H1 (cell line): ENCODE measurements at regions not wholly inside any gene's neighbourhood (a gene's known extent, or its start where the extent isn't known, plus 50 kb on each side); places are given as distances from the start of the nearest gene placed in this dataset.

ENCODE experiments used
- CHD2 ChIP-seq: IDR thresholded peaks from 2 replicates; pipeline ENCODE4 v1.6.1; 2012; ENCODE audit warnings: low read length, improper control_type of control experiment
- CTCF ChIP-seq, 3 experiments: IDR thresholded peaks; 1 replicate in 2 of 3; 2 replicates in 1 of 3; pipeline versions ENCODE4 v1.5.1 to v1.6.1; 2011; ENCODE audit warnings: low read length in 3 of 3, mild to moderate bottlenecking in 3 of 3, inconsistent platforms in 2 of 3, low read depth in 1 of 3, moderate library complexity in 1 of 3; ENCODE audit not compliant: insufficient read depth in 1 of 3; ENCODE audit errors: control extremely low read depth in 1 of 3
- EP300 ChIP-seq, 2 experiments: IDR thresholded peaks; 1 replicate in 1 of 2; 2 replicates in 1 of 2; pipeline ENCODE4 v1.6.1; 2011 to 2012; ENCODE audit warnings: low read depth in 2 of 2, low read length in 2 of 2, mild to moderate bottlenecking in 2 of 2, borderline replicate concordance in 1 of 2, inconsistent platforms in 1 of 2, moderate library complexity in 1 of 2
- EZH2 ChIP-seq: fragments of 200-600 bp; sonication (generic); IDR thresholded peaks from 2 replicates; pipeline ENCODE4 v1.7.1; 2012; ENCODE audit warnings: low read depth, mild to moderate bottlenecking, moderate library complexity, low read length, inconsistent platforms; ENCODE audit not compliant: severe bottlenecking
- GTF2F1 ChIP-seq: IDR thresholded peaks from 2 replicates; pipeline ENCODE4 v1.6.1; 2012; ENCODE audit warnings: low read depth, low read length, improper control_type of control experiment, borderline replicate concordance
- JUND ChIP-seq: IDR thresholded peaks from 2 replicates; pipeline ENCODE4 v1.6.1; 2011; ENCODE audit warnings: mild to moderate bottlenecking, improper control_type of control experiment, low read length
- MAX ChIP-seq: IDR thresholded peaks from 2 replicates; pipeline ENCODE4 v1.6.1; 2012; ENCODE audit warnings: inconsistent platforms
- NRF1 ChIP-seq: IDR thresholded peaks from 2 replicates; pipeline ENCODE4 v1.6.1; 2011; ENCODE audit warnings: mild to moderate bottlenecking, low read depth, low read length, improper control_type of control experiment
- PHF8 ChIP-seq: fragments of 200-600 bp; sonication (generic); conservative IDR thresholded peaks from 2 replicates; pipeline ENCODE4 v1.7.1; 2012; ENCODE audit warnings: low read depth, mild to moderate bottlenecking, inconsistent platforms, low read length, moderate library complexity
- POLR2A ChIP-seq, 2 experiments: IDR thresholded peaks; 1 replicate in 1 of 2; 2 replicates in 1 of 2; pipeline ENCODE4 v1.6.1; 2011; ENCODE audit warnings: low read depth in 2 of 2, low read length in 2 of 2, mild to moderate bottlenecking in 2 of 2; ENCODE audit errors: control extremely low read depth in 1 of 2
- POLR2AphosphoS5 ChIP-seq: IDR thresholded peaks from 2 replicates; pipeline ENCODE4 v1.6.1; 2011; ENCODE audit warnings: low read depth, low read length
- USF2 ChIP-seq: IDR thresholded peaks from 2 replicates; pipeline ENCODE4 v1.6.1; 2011; ENCODE audit warnings: low read length, improper control_type of control experiment
- YY1 ChIP-seq: IDR thresholded peaks from 2 replicates; pipeline ENCODE4 v1.6.1; 2011; ENCODE audit warnings: low read depth, mild to moderate bottlenecking, low read length

GRCh38 chr15:62612771-62613170 is 429.8 kb upstream of the TPM1 start:
- TF ChIP-seq POLR2A (IDR thresholded peaks at IDR 0.05; ENCODE audit: control extremely low read depth in 1 of 2, low read depth in 2 of 2, low read length in 2 of 2): no peak
- no peak for TF ChIP-seq MAX
- TF ChIP-seq CTCF (IDR thresholded peaks at IDR 0.05; ENCODE audit: control extremely low read depth in 1 of 3, insufficient read depth in 1 of 3, low read depth in 1 of 3, low read length in 3 of 3): no peak
- TF ChIP-seq JUND: no peak
- TF ChIP-seq POLR2AphosphoS5: no peak
- TF ChIP-seq YY1: no peak
- TF ChIP-seq USF2: no peak
- TF ChIP-seq EP300 (IDR thresholded peaks at IDR 0.05; ENCODE audit: borderline replicate concordance in 1 of 2, low read depth in 2 of 2, low read length in 2 of 2): no peak
- no peak for TF ChIP-seq CHD2
- TF ChIP-seq PHF8: no peak
- TF ChIP-seq NRF1: no peak
- TF ChIP-seq GTF2F1: no peak
- no peak for TF ChIP-seq EZH2
